Endothelial cell of umbilical vein (primary cell): ENCODE measurements at regions not wholly inside any gene's neighbourhood (a gene's known extent, or its start where the extent isn't known, plus 50 kb on each side); places are given as distances from the start of the nearest gene placed in this dataset.

Source experiments
- BruUV-seq: library from RNA; stranded (reverse); fragments of 400-500 nt; replicated peaks from 2 replicates; lab custom pipeline; 2021; lab: Mats Ljungman, UMichigan
- CTCF ChIA-PET: fragments of 300-600, 350-600 bp; sonication (Branson Sonifier 250); formaldehyde crosslinking; loops from one replicate; lab custom pipeline; 2021; ENCODE audit warnings: antibody characterized with exemption, inconsistent platforms; lab: Charles Lee
- POLR2A ChIA-PET: fragments of 300-600, 350-600 bp; sonication (Branson Sonifier 250); formaldehyde crosslinking; loops from one replicate; lab custom pipeline; 2021; ENCODE audit warnings: antibody characterized with exemption, inconsistent platforms; lab: Charles Lee
- DNase-seq: peaks from one replicate; pipeline ENCODE4 v3.0.0-alpha.2; 2011; ENCODE audit warnings: low read depth, low spot score
- FAIRE-seq: peaks from 2 replicates; lab custom pipeline; 2011; peaks lifted over from hg19 to GRCh38; lab: Jason Lieb, UNC
- H2AFZ ChIP-seq: 2 replicates; pipeline ENCODE4 v1.6.0; 2012; ENCODE audit warnings: low read depth, low read length, control low read depth, inconsistent platforms
- H3K27ac ChIP-seq: 2 replicates; pipeline ENCODE4 v1.5.1; 2011; ENCODE audit warnings: low read depth, mild to moderate bottlenecking, control low read depth, low read length, moderate library complexity; ENCODE audit not compliant: insufficient read depth
- H3K27me3 ChIP-seq, 2 experiments: 2 replicates each; pipeline versions ENCODE4 v1.6.0 to v1.6.1; 2011; ENCODE audit warnings: low read length in 2 of 2, mixed read lengths in 1 of 2; ENCODE audit not compliant: control insufficient read depth in 2 of 2, insufficient read depth in 2 of 2
- H3K36me3 ChIP-seq, 2 experiments: 2 replicates in 1 of 2; 3 replicates in 1 of 2; pipeline ENCODE4 v1.5.1; 2011; ENCODE audit warnings: low read length in 2 of 2, mild to moderate bottlenecking in 1 of 2, moderate library complexity in 1 of 2; ENCODE audit not compliant: control insufficient read depth in 2 of 2, insufficient read depth in 2 of 2; ENCODE audit errors: extremely low read depth in 1 of 2
- H3K4me1 ChIP-seq: 3 replicates; pipeline ENCODE4 v1.5.1; 2011; ENCODE audit warnings: mild to moderate bottlenecking, low read length; ENCODE audit not compliant: control insufficient read depth, insufficient read depth; ENCODE audit errors: extremely low read depth
- H3K4me2 ChIP-seq: 2 replicates; pipeline ENCODE4 v1.6.1; 2011; ENCODE audit warnings: low read length, control low read depth, mixed read lengths; ENCODE audit not compliant: insufficient read depth
- H3K4me3 ChIP-seq, 3 experiments: fragments of 200-600 bp in 1 of 3; sonication (generic), shearing (Covaris generic) in 1 of 3; replicated peaks in 1 of 3; 2 replicates each; pipeline ENCODE4 v1.5.1; 2011 to 2016; ENCODE audit warnings: control low read depth in 3 of 3, low read length in 3 of 3, mild to moderate bottlenecking in 2 of 3, inconsistent platforms in 1 of 3, low read depth in 1 of 3, moderate library complexity in 1 of 3; ENCODE audit not compliant: insufficient read depth in 1 of 3
- H3K79me2 ChIP-seq: 2 replicates; pipeline ENCODE4 v1.6.0; 2012; ENCODE audit warnings: low read length, inconsistent platforms; ENCODE audit not compliant: control insufficient read depth, insufficient read depth
- H3K9ac ChIP-seq: replicated peaks from 2 replicates; pipeline ENCODE3; 2011; ENCODE audit warnings: low read length, control low read depth; ENCODE audit not compliant: insufficient read depth; ENCODE audit errors: extremely low read depth
- H3K9me1 ChIP-seq: replicated peaks from 3 replicates; pipeline ENCODE4 v1.6.0; 2011; ENCODE audit warnings: mild to moderate bottlenecking, low read length; ENCODE audit not compliant: control insufficient read depth, insufficient read depth; ENCODE audit errors: extremely low read depth
- H3K9me3 ChIP-seq: replicated peaks from 2 replicates; pipeline ENCODE4 v1.5.1; 2012; ENCODE audit warnings: low read length, inconsistent platforms; ENCODE audit not compliant: control insufficient read depth, insufficient read depth
- H4K20me1 ChIP-seq: replicated peaks from 2 replicates; pipeline ENCODE3; 2011; ENCODE audit warnings: mild to moderate bottlenecking, low read length; ENCODE audit not compliant: control insufficient read depth, insufficient read depth; ENCODE audit errors: extremely low read depth
- EZH2 ChIP-seq: IDR thresholded peaks from 2 replicates; pipeline ENCODE4 v1.6.1; 2012; ENCODE audit warnings: borderline replicate concordance, low read depth, mild to moderate bottlenecking, moderate library complexity, low read length, inconsistent platforms; ENCODE audit not compliant: severe bottlenecking
- FOS ChIP-seq: IDR thresholded peaks from 2 replicates; pipeline ENCODE4 v1.6.1; 2011; ENCODE audit warnings: mild to moderate bottlenecking, low read length, moderate library complexity, borderline replicate concordance; ENCODE audit not compliant: insufficient read depth
- GATA2 ChIP-seq: IDR thresholded peaks from 2 replicates; pipeline ENCODE4 v1.7.0; 2011; ENCODE audit warnings: low read depth, mild to moderate bottlenecking, moderate library complexity, mixed read lengths, low read length; ENCODE audit not compliant: insufficient read length, insufficient read depth
- JUN ChIP-seq: IDR thresholded peaks from 2 replicates; pipeline ENCODE4 v1.6.1; 2011; ENCODE audit warnings: borderline replicate concordance, low read depth; ENCODE audit not compliant: insufficient read length, insufficient read depth
- MYC ChIP-seq: IDR thresholded peaks from one replicate; pipeline ENCODE4 v1.6.1; 2011; ENCODE audit warnings: mild to moderate bottlenecking, low read depth, low read length
- POLR2A ChIP-seq: IDR thresholded peaks from 2 replicates; pipeline ENCODE4 v1.6.1; 2012; ENCODE audit warnings: low read depth, mild to moderate bottlenecking, control low read depth, low read length
- POLR2AphosphoS5 ChIP-seq: IDR thresholded peaks from 2 replicates; pipeline ENCODE4 v1.6.1; 2012; ENCODE audit warnings: low read depth, mild to moderate bottlenecking, control low read depth, low read length, moderate library complexity; ENCODE audit not compliant: insufficient read depth
- dilution Hi-C: fragments of 300-500 bp; cut with MboI; formaldehyde crosslinking; loops from one replicate; pipeline ENCODE4 v1.15.0; 2019; ENCODE audit warnings: low sequenced_read_pairs; ENCODE audit not compliant: extremely low pct_ligation_motif_present
- intact Hi-C: fragments of 100-400 bp; cut with micrococcal nuclease; formaldehyde crosslinking; loops from one replicate; pipeline ENCODE4 v1.10.0; 2022
- TF ChIP-seq, protein P1 (sequence below): IDR thresholded peaks from 2 replicates; pipeline ENCODE4 v1.6.1; 2011; ENCODE audit not compliant: insufficient read depth, insufficient read length
- TF ChIP-seq, protein P2 (sequence below), 2 donors: IDR thresholded peaks; 1 replicate in 1 of 2; 2 replicates in 1 of 2; pipeline ENCODE4 v1.5.1; 2011; ENCODE audit warnings: low read length in 2 of 2, mild to moderate bottlenecking in 2 of 2, moderate library complexity in 2 of 2, control low read depth in 1 of 2, inconsistent platforms in 1 of 2, low read depth in 1 of 2; ENCODE audit not compliant: insufficient read depth in 1 of 2; ENCODE audit errors: extremely low read depth in 1 of 2

DNA sequence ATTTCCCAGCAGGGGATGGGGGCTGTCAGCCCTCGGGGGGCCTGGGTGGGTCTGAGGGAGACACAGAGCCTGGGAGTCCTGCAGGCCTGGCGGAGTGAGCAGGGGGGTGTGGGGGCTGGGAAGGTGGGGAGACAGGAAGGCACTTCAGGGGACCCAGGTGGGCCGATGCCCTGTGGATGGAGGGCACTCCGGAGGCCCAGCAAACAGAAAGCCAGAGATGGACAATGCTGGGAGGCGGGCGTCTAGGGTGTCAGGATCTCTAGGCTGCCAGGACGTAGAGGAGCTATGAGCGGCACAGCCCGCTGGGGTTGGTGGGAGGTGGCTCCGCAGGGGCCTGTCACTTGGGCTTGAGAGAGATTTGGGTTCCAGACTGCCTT, 87.6 kb upstream of the COL5A1 start:
- ChIA-PET CTCF (no interaction called here), POLR2A (no interaction called here)
- dilution Hi-C loops: no loop called here

More for the DNA sequence above, 87.6 kb upstream of the COL5A1 start:
- H3K27me3 ChIP-seq: no peaks in the 10 kb centered on the region
- no peak overlapping the region for H3K9ac ChIP-seq
- no TSS peak for BruUV-seq
- no peaks in the 10 kb centered on the region for H3K36me3 ChIP-seq
- TF ChIP-seq EZH2 (no peak), POLR2A (no peak), MYC (no peak), FOS (no peak), JUN (no peak), POLR2AphosphoS5 (no peak), GATA2 (no peak)
- TF ChIP-seq, protein P1, sequence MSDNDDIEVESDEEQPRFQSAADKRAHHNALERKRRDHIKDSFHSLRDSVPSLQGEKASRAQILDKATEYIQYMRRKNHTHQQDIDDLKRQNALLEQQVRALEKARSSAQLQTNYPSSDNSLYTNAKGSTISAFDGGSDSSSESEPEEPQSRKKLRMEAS: no peak
- TF ChIP-seq, protein P2, sequence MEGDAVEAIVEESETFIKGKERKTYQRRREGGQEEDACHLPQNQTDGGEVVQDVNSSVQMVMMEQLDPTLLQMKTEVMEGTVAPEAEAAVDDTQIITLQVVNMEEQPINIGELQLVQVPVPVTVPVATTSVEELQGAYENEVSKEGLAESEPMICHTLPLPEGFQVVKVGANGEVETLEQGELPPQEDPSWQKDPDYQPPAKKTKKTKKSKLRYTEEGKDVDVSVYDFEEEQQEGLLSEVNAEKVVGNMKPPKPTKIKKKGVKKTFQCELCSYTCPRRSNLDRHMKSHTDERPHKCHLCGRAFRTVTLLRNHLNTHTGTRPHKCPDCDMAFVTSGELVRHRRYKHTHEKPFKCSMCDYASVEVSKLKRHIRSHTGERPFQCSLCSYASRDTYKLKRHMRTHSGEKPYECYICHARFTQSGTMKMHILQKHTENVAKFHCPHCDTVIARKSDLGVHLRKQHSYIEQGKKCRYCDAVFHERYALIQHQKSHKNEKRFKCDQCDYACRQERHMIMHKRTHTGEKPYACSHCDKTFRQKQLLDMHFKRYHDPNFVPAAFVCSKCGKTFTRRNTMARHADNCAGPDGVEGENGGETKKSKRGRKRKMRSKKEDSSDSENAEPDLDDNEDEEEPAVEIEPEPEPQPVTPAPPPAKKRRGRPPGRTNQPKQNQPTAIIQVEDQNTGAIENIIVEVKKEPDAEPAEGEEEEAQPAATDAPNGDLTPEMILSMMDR (IDR thresholded peaks at IDR 0.05; ENCODE audit: extremely low read depth in 1 of 2, insufficient read depth in 1 of 2, low read depth in 1 of 2, low read length in 2 of 2): no peak
- H2AFZ ChIP-seq: no peak overlapping the region
- FAIRE-seq (no peak), DNase-seq (no peak)
- no peak overlapping the region for H3K27ac ChIP-seq
- no peak overlapping the region for H3K4me2 ChIP-seq
- H4K20me1 ChIP-seq: no peaks in the 10 kb centered on the region
- H3K9me1 ChIP-seq: no peaks in the 10 kb centered on the region
- H3K4me3 ChIP-seq: no peak overlapping the region
- H3K79me2 ChIP-seq: no peaks in the 10 kb centered on the region
- H3K9me3 ChIP-seq: no peaks in the 10 kb centered on the region
- intact Hi-C loops: no loop called here
- peaks cover 21% of the 10 kb centered on the region for H3K4me1 ChIP-seq
